Astrocyte (in vitro differentiated cells and primary cell): ENCODE measurements at regions not wholly inside any gene's neighbourhood (a gene's known extent, or its start where the extent isn't known, plus 50 kb on each side); places are given as distances from the start of the nearest gene placed in this dataset.

Experiments
- DNase-seq: peaks from one replicate; pipeline ENCODE4 v3.0.0-alpha.2; 2010; ENCODE audit warnings: low read depth
- FAIRE-seq: peaks from 2 replicates; lab custom pipeline; 2011; peaks lifted over from hg19 to GRCh38; lab: Jason Lieb, UNC
- H2AFZ ChIP-seq: 2 replicates; pipeline ENCODE4 v1.6.0; 2012; ENCODE audit warnings: low read depth, low read length, inconsistent platforms
- H3K27ac ChIP-seq: 2 replicates; pipeline ENCODE4 v1.5.1; 2011; ENCODE audit warnings: low read depth, low read length, inconsistent platforms
- H3K27me3 ChIP-seq: 2 replicates; pipeline ENCODE4 v1.6.0; 2011; ENCODE audit warnings: low read length, inconsistent platforms; ENCODE audit not compliant: insufficient read depth
- H3K36me3 ChIP-seq: 2 replicates; pipeline ENCODE4 v1.5.1; 2011; ENCODE audit warnings: low read length, inconsistent platforms; ENCODE audit not compliant: insufficient read depth
- H3K4me1 ChIP-seq: 2 replicates; pipeline ENCODE4 v1.5.1; 2011; ENCODE audit warnings: low read length, inconsistent platforms; ENCODE audit not compliant: insufficient read depth
- H3K4me2 ChIP-seq: 2 replicates; pipeline ENCODE4 v1.6.0; 2012; ENCODE audit warnings: low read length, inconsistent platforms
- H3K4me3 ChIP-seq: 2 replicates; pipeline ENCODE4 v1.5.1; 2011; ENCODE audit warnings: low read depth, mild to moderate bottlenecking, low read length, inconsistent platforms; ENCODE audit not compliant: insufficient read depth
- H3K79me2 ChIP-seq: 2 replicates; pipeline ENCODE4 v1.6.0; 2012; ENCODE audit warnings: mild to moderate bottlenecking, low read length, inconsistent platforms; ENCODE audit not compliant: insufficient read depth
- H3K9ac ChIP-seq: 2 replicates; pipeline ENCODE4 v1.6.0; 2012; ENCODE audit warnings: mild to moderate bottlenecking, low read length, inconsistent platforms
- H3K9me3 ChIP-seq: 2 replicates; pipeline ENCODE4 v1.5.1; 2012; ENCODE audit warnings: low read depth, mild to moderate bottlenecking, low read length, inconsistent platforms; ENCODE audit not compliant: insufficient read depth
- H4K20me1 ChIP-seq: 2 replicates; pipeline ENCODE4 v1.6.0; 2012; ENCODE audit warnings: low read length, inconsistent platforms; ENCODE audit not compliant: insufficient read depth
- H3K27ac Mint-ChIP-seq: one replicate; pipeline ENCODE4 v1.8.0; 2021; ENCODE audit warnings: mild to moderate bottlenecking, mixed read lengths; ENCODE audit not compliant: unreplicated experiment
- H3K27me3 Mint-ChIP-seq: one replicate; pipeline ENCODE4 v1.8.0; 2021; ENCODE audit warnings: low read depth, mixed read lengths; ENCODE audit not compliant: unreplicated experiment
- H3K36me3 Mint-ChIP-seq: one replicate; pipeline ENCODE4 v1.8.0; 2021; ENCODE audit warnings: low read depth, mixed read lengths; ENCODE audit not compliant: unreplicated experiment
- H3K4me1 Mint-ChIP-seq: one replicate; pipeline ENCODE4 v1.8.0; 2021; ENCODE audit warnings: low read depth, mixed read lengths; ENCODE audit not compliant: unreplicated experiment
- H3K4me3 Mint-ChIP-seq: one replicate; pipeline ENCODE4 v1.8.0; 2021; ENCODE audit warnings: mild to moderate bottlenecking, moderate library complexity, mixed read lengths; ENCODE audit not compliant: unreplicated experiment
- H3K9me3 Mint-ChIP-seq: one replicate; pipeline ENCODE4 v1.8.0; 2021; ENCODE audit warnings: mild to moderate bottlenecking, mixed read lengths; ENCODE audit not compliant: unreplicated experiment
- CTCF ChIP-seq: IDR thresholded peaks from 2 replicates; pipeline ENCODE4 v1.5.1; 2011; ENCODE audit warnings: low read depth, mild to moderate bottlenecking, inconsistent platforms, low read length, moderate library complexity; ENCODE audit not compliant: insufficient read depth
- EZH2 ChIP-seq: IDR thresholded peaks from 2 replicates; pipeline ENCODE4 v1.6.1; 2012; ENCODE audit warnings: mild to moderate bottlenecking, low read length, inconsistent platforms; ENCODE audit not compliant: insufficient read depth

- H3K36me3 Mint-ChIP-seq, result no peaks in the 10 kb centered on the region
- no peak overlapping the region for H3K9ac ChIP-seq
- H3K27ac Mint-ChIP-seq, result no peak overlapping the region
- H3K4me1 Mint-ChIP-seq, result peaks cover 1% of the 10 kb centered on the region
- peaks cover 24% of the 10 kb centered on the region for H3K27me3 Mint-ChIP-seq
- no peak overlapping the region for H3K4me3 Mint-ChIP-seq
- H3K79me2 ChIP-seq, result no peaks in the 10 kb centered on the region
- H2AFZ ChIP-seq, result no peak overlapping the region
- H3K9me3 Mint-ChIP-seq, result no peaks in the 10 kb centered on the region
- H3K4me1 ChIP-seq, result no peaks in the 10 kb centered on the region
- TF ChIP-seq EZH2, result no peak
- TF ChIP-seq CTCF, result no peak
- no peak overlapping the region for H3K4me2 ChIP-seq
- no peaks in the 10 kb centered on the region for H4K20me1 ChIP-seq
- H3K27me3 ChIP-seq, result peaks cover 2% of the 10 kb centered on the region
- H3K36me3 ChIP-seq, result no peaks in the 10 kb centered on the region
- DNase-seq (no peak), FAIRE-seq (no peak)
- no peaks in the 10 kb centered on the region for H3K9me3 ChIP-seq
- no peak overlapping the region for H3K4me3 ChIP-seq
- H3K27ac ChIP-seq, result no peak overlapping the region
These were observed 70.2 kb downstream of the FAM43A start for GRCh38 chr3:194755671-194756459.

GRCh38 chr3:194756460-194756779 is 70.7 kb downstream of the FAM43A start:
- peaks cover 30% of the 10 kb centered on the region for H3K27me3 Mint-ChIP-seq
- no peaks in the 10 kb centered on the region for H3K9me3 Mint-ChIP-seq
- no peak overlapping the region for H2AFZ ChIP-seq
- H4K20me1 ChIP-seq, result no peaks in the 10 kb centered on the region
- H3K27ac ChIP-seq, result no peak overlapping the region
- no peak overlapping the region for H3K27ac Mint-ChIP-seq
- no peak overlapping the region for H3K4me3 Mint-ChIP-seq
- DNase-seq (no peak), FAIRE-seq (no peak)
- no peaks in the 10 kb centered on the region for H3K36me3 Mint-ChIP-seq
- peaks cover 2% of the 10 kb centered on the region for H3K27me3 ChIP-seq
- H3K4me1 ChIP-seq, result no peaks in the 10 kb centered on the region
- H3K36me3 ChIP-seq, result no peaks in the 10 kb centered on the region
- H3K4me3 ChIP-seq, result no peak overlapping the region
- no peak overlapping the region for H3K4me2 ChIP-seq
- no peak for TF ChIP-seq CTCF
- TF ChIP-seq EZH2, result no peak
- no peak overlapping the region for H3K9ac ChIP-seq
- no peaks in the 10 kb centered on the region for H3K9me3 ChIP-seq
- H3K79me2 ChIP-seq, result no peaks in the 10 kb centered on the region
- peaks cover 1% of the 10 kb centered on the region for H3K4me1 Mint-ChIP-seq

GRCh38 chr3:194756791-194757325 is 71.2 kb downstream of the FAM43A start:
- no peaks in the 10 kb centered on the region for H3K36me3 ChIP-seq
- H3K9me3 ChIP-seq, result no peaks in the 10 kb centered on the region
- DNase-seq, result no peak
- TF ChIP-seq EZH2 (no peak), CTCF (no peak)
- H3K4me1 ChIP-seq, result no peaks in the 10 kb centered on the region
- H3K27me3 Mint-ChIP-seq, result peaks cover 34% of the 10 kb centered on the region
- no peaks in the 10 kb centered on the region for H3K79me2 ChIP-seq
- no peak overlapping the region for H3K27ac Mint-ChIP-seq
- H3K9me3 Mint-ChIP-seq, result no peaks in the 10 kb centered on the region
- no peak for FAIRE-seq
- no peak overlapping the region for H2AFZ ChIP-seq
- no peak overlapping the region for H3K4me2 ChIP-seq
- H4K20me1 ChIP-seq, result no peaks in the 10 kb centered on the region
- peaks cover 6% of the 10 kb centered on the region for H3K27me3 ChIP-seq
- no peaks in the 10 kb centered on the region for H3K36me3 Mint-ChIP-seq
- no peak overlapping the region for H3K9ac ChIP-seq
- no peak overlapping the region for H3K27ac ChIP-seq
- H3K4me3 ChIP-seq, result no peak overlapping the region
- H3K4me3 Mint-ChIP-seq, result no peak overlapping the region
- H3K4me1 Mint-ChIP-seq, result peaks cover 1% of the 10 kb centered on the region
